ENCODE measurements at regions not wholly inside any gene's neighbourhood (a gene's known extent, or its start where the extent isn't known, plus 50 kb on each side); places are given as distances from the start of the nearest gene placed in this dataset.

- TF ChIP-seq TAF1 (IDR thresholded peaks at IDR 0.05; ENCODE audit: borderline replicate concordance, insufficient read depth, low read length) (no peak), REST (IDR thresholded peaks at IDR 0.05; ENCODE audit: insufficient read depth in 1 of 2, low read depth in 2 of 2, low read length in 2 of 2) (no peak), FOXP2 (optimal IDR thresholded peaks at IDR 0.05; ENCODE audit: borderline replicate concordance, extremely low read depth, extremely low read length, insufficient read depth) (no peak), SIN3A (IDR thresholded peaks at IDR 0.05; ENCODE audit: borderline replicate concordance, insufficient read depth, low read length) (no peak)
Measured at GRCh38 chr6:166795879-166796278, 160.5 kb downstream of the RNASET2 start.

- TF ChIP-seq REST (IDR thresholded peaks at IDR 0.05; ENCODE audit: insufficient read depth in 1 of 2, low read depth in 2 of 2, low read length in 2 of 2) (no peak), TAF1 (IDR thresholded peaks at IDR 0.05; ENCODE audit: borderline replicate concordance, insufficient read depth, low read length) (no peak), POLR2AphosphoS5 (IDR thresholded peaks at IDR 0.05; ENCODE audit: low read depth, low read length) (no peak), FOXP2 (optimal IDR thresholded peaks at IDR 0.05; ENCODE audit: borderline replicate concordance, extremely low read depth, extremely low read length, insufficient read depth) (no peak), SIN3A (IDR thresholded peaks at IDR 0.05; ENCODE audit: borderline replicate concordance, insufficient read depth, low read length) (no peak)
Measured at GRCh38 chr6:166786704-166787293, 159.7 kb upstream of the RPS6KA2 start.

- TF ChIP-seq TAF1 (IDR thresholded peaks at IDR 0.05; ENCODE audit: borderline replicate concordance, insufficient read depth, low read length) = no peak
- TF ChIP-seq SIN3A (IDR thresholded peaks at IDR 0.05; ENCODE audit: borderline replicate concordance, insufficient read depth, low read length) = no peak
- no peak for TF ChIP-seq FOXP2 (optimal IDR thresholded peaks at IDR 0.05; ENCODE audit: borderline replicate concordance, extremely low read depth, extremely low read length, insufficient read depth)
- TF ChIP-seq POLR2AphosphoS5 (IDR thresholded peaks at IDR 0.05; ENCODE audit: low read depth, low read length) = no peak
- no peak for TF ChIP-seq REST (IDR thresholded peaks at IDR 0.05; ENCODE audit: insufficient read depth in 1 of 2, low read depth in 2 of 2, low read length in 2 of 2)
Measured at GRCh38 chr6:166785131-166785530, 158.1 kb upstream of the RPS6KA2 start.

- TF ChIP-seq TAF1 (IDR thresholded peaks at IDR 0.05; ENCODE audit: borderline replicate concordance, insufficient read depth, low read length) (no peak), SIN3A (IDR thresholded peaks at IDR 0.05; ENCODE audit: borderline replicate concordance, insufficient read depth, low read length) (no peak), FOXP2 (optimal IDR thresholded peaks at IDR 0.05; ENCODE audit: borderline replicate concordance, extremely low read depth, extremely low read length, insufficient read depth) (no peak), POLR2AphosphoS5 (IDR thresholded peaks at IDR 0.05; ENCODE audit: low read depth, low read length) (no peak), REST (IDR thresholded peaks at IDR 0.05; ENCODE audit: insufficient read depth in 1 of 2, low read depth in 2 of 2, low read length in 2 of 2) (no peak)
Measured at GRCh38 chr6:166784691-166785090, 157.6 kb upstream of the RPS6KA2 start.

GRCh38 chr6:166782520-166782919, 155.5 kb upstream of the RPS6KA2 start:
- TF ChIP-seq REST (IDR thresholded peaks at IDR 0.05; ENCODE audit: insufficient read depth in 1 of 2, low read depth in 2 of 2, low read length in 2 of 2) = no peak

Measured in PFSK-1 (cell line).